Kidney (tissue), 13 donors: ENCODE measurements at regions not wholly inside any gene's neighbourhood (a gene's known extent, or its start where the extent isn't known, plus 50 kb on each side); places are given as distances from the start of the nearest gene placed in this dataset.

Experiments
- DNase-seq, 5 donors: peaks; one replicate each; pipeline ENCODE4 v3.0.0-alpha.2; 2013 to 2020
- FAIRE-seq: peaks from 2 replicates; lab custom pipeline; 2012; peaks lifted over from hg19 to GRCh38; lab: Jason Lieb, UNC
- H3K27ac ChIP-seq, 2 donors: one replicate each; pipeline ENCODE4 v1.7.0; 2013; ENCODE audit warnings: low read depth in 2 of 2, low read length in 2 of 2, inconsistent platforms in 1 of 2
- H3K27me3 ChIP-seq: one replicate; pipeline ENCODE4 v1.7.1; 2013; ENCODE audit warnings: low read length, inconsistent platforms; ENCODE audit not compliant: control insufficient read depth, insufficient read depth
- H3K36me3 ChIP-seq, 3 donors: one replicate each; pipeline versions ENCODE4 v1.7.0 to v1.7.1; 2013; ENCODE audit warnings: low read length in 3 of 3, control low read depth in 1 of 3, inconsistent platforms in 1 of 3; ENCODE audit not compliant: insufficient read depth in 3 of 3, control insufficient read depth in 2 of 3
- H3K4me1 ChIP-seq, 3 donors: one replicate each; pipeline versions ENCODE4 v1.7.0 to v1.7.1; 2013; ENCODE audit warnings: low read length in 3 of 3, inconsistent platforms in 1 of 3, low read depth in 1 of 3; ENCODE audit not compliant: control insufficient read depth in 2 of 3, insufficient read depth in 2 of 3
- H3K4me3 ChIP-seq, 3 donors: one replicate each; pipeline versions ENCODE4 v1.7.0 to v1.8.1; 2013; ENCODE audit warnings: low read length in 3 of 3, control low read depth in 1 of 3, inconsistent platforms in 1 of 3
- H3K9ac ChIP-seq, 3 donors: one replicate each; pipeline versions ENCODE4 v1.7.0 to v1.7.1; 2013; ENCODE audit warnings: low read length in 3 of 3, control low read depth in 1 of 3, inconsistent platforms in 1 of 3
- H3K9me3 ChIP-seq, 3 donors: one replicate each; pipeline versions ENCODE4 v1.7.0 to v1.7.1; 2013; ENCODE audit warnings: low read length in 3 of 3, control low read depth in 1 of 3, inconsistent platforms in 1 of 3; ENCODE audit not compliant: control insufficient read depth in 2 of 3, insufficient read depth in 1 of 3
- CTCF ChIP-seq: IDR thresholded peaks from 3 replicates; pipeline ENCODE4 v1.5.1; 2012; ENCODE audit warnings: mild to moderate bottlenecking, moderate library complexity, borderline replicate concordance; ENCODE audit not compliant: insufficient read depth; ENCODE audit errors: extremely low read depth
- intact Hi-C: fragments of 100-400 bp; cut with DNase I; formaldehyde crosslinking; loops from one replicate; pipeline ENCODE4 v1.11.1; 2022
- donor health status: control.
- donor health status: control.
- donor health status: control.
- donor health status: control.
- donor health status: control.
- donor health status: DM: yes; HTN: yes; CAD: no.
- donor health status: Normal renal cell carcinoma (clear cell type).

GRCh38 chr14:45787167-45787566, 534.2 kb upstream of the MIS18BP1 start:
- Histone ChIP-seq H3K4me1 (no peaks in the 10 kb centered on the region), H3K36me3 (no peaks in the 10 kb centered on the region), H3K9ac (no peak overlapping the region), H3K9me3 (peaks cover 0 to 21% (median 0%) of the 10 kb centered on the region in 3 donors), H3K27ac (no peak overlapping the region), H3K27me3 (no peaks in the 10 kb centered on the region), H3K4me3 (no peak overlapping the region)
- FAIRE-seq: no peak
- intact Hi-C loops: no loop called here
- TF ChIP-seq CTCF: no peak
- DNase-seq: no peak

GRCh38 chr14:45786266-45786665, 533.3 kb upstream of the MIS18BP1 start:
- H3K4me3 ChIP-seq: no peak overlapping the region
- H3K36me3 ChIP-seq: no peaks in the 10 kb centered on the region
- peaks cover 0 to 21% (median 0%) of the 10 kb centered on the region in 3 donors for H3K9me3 ChIP-seq
- intact Hi-C loops: no loop called here
- no peak for FAIRE-seq
- no peaks in the 10 kb centered on the region for H3K27me3 ChIP-seq
- no peak for DNase-seq
- no peak overlapping the region for H3K9ac ChIP-seq
- no peak overlapping the region for H3K27ac ChIP-seq
- no peaks in the 10 kb centered on the region for H3K4me1 ChIP-seq
- TF ChIP-seq CTCF: no peak

- DNase-seq: no peak
- FAIRE-seq: no peak
- no peaks in the 10 kb centered on the region for H3K36me3 ChIP-seq
- intact Hi-C loops: no loop called here
- H3K4me1 ChIP-seq: no peaks in the 10 kb centered on the region
- H3K27me3 ChIP-seq: no peaks in the 10 kb centered on the region
- H3K4me3 ChIP-seq: no peak overlapping the region
- peaks cover 0 to 21% (median 0%) of the 10 kb centered on the region in 3 donors for H3K9me3 ChIP-seq
- H3K27ac ChIP-seq: no peak overlapping the region
- no peak overlapping the region for H3K9ac ChIP-seq
- TF ChIP-seq CTCF: no peak
These were observed 532.2 kb upstream of the MIS18BP1 start for GRCh38 chr14:45785240-45785639.

GRCh38 chr14:45766247-45766646, 513.2 kb upstream of the MIS18BP1 start:
- Histone ChIP-seq H3K9me3 (no peaks in the 10 kb centered on the region), H3K4me3 (no peak overlapping the region), H3K9ac (no peak overlapping the region), H3K36me3 (no peaks in the 10 kb centered on the region), H3K27me3 (no peaks in the 10 kb centered on the region), H3K4me1 (no peaks in the 10 kb centered on the region), H3K27ac (no peak overlapping the region)
- no peak for DNase-seq
- no peak for FAIRE-seq
- no peak for TF ChIP-seq CTCF
- intact Hi-C loops: no loop called here
